Astrocyte (in vitro differentiated cells and primary cell): ENCODE measurements at regions not wholly inside any gene's neighbourhood (a gene's known extent, or its start where the extent isn't known, plus 50 kb on each side); places are given as distances from the start of the nearest gene placed in this dataset.
A peak's percentile ranks its signal among the peaks of the same experiment; 100 is the strongest.

ENCODE experiments used
- DNase-seq: peaks from one replicate; pipeline ENCODE4 v3.0.0-alpha.2; 2010; ENCODE audit warnings: low read depth
- FAIRE-seq: peaks from 2 replicates; lab custom pipeline; 2011; peaks lifted over from hg19 to GRCh38; lab: Jason Lieb, UNC
- H2AFZ ChIP-seq: 2 replicates; pipeline ENCODE4 v1.6.0; 2012; ENCODE audit warnings: low read depth, low read length, inconsistent platforms
- H3K27ac ChIP-seq: 2 replicates; pipeline ENCODE4 v1.5.1; 2011; ENCODE audit warnings: low read depth, low read length, inconsistent platforms
- H3K27me3 ChIP-seq: 2 replicates; pipeline ENCODE4 v1.6.0; 2011; ENCODE audit warnings: low read length, inconsistent platforms; ENCODE audit not compliant: insufficient read depth
- H3K36me3 ChIP-seq: 2 replicates; pipeline ENCODE4 v1.5.1; 2011; ENCODE audit warnings: low read length, inconsistent platforms; ENCODE audit not compliant: insufficient read depth
- H3K4me1 ChIP-seq: 2 replicates; pipeline ENCODE4 v1.5.1; 2011; ENCODE audit warnings: low read length, inconsistent platforms; ENCODE audit not compliant: insufficient read depth
- H3K4me2 ChIP-seq: 2 replicates; pipeline ENCODE4 v1.6.0; 2012; ENCODE audit warnings: low read length, inconsistent platforms
- H3K4me3 ChIP-seq: 2 replicates; pipeline ENCODE4 v1.5.1; 2011; ENCODE audit warnings: low read depth, mild to moderate bottlenecking, low read length, inconsistent platforms; ENCODE audit not compliant: insufficient read depth
- H3K79me2 ChIP-seq: 2 replicates; pipeline ENCODE4 v1.6.0; 2012; ENCODE audit warnings: mild to moderate bottlenecking, low read length, inconsistent platforms; ENCODE audit not compliant: insufficient read depth
- H3K9ac ChIP-seq: 2 replicates; pipeline ENCODE4 v1.6.0; 2012; ENCODE audit warnings: mild to moderate bottlenecking, low read length, inconsistent platforms
- H3K9me3 ChIP-seq: 2 replicates; pipeline ENCODE4 v1.5.1; 2012; ENCODE audit warnings: low read depth, mild to moderate bottlenecking, low read length, inconsistent platforms; ENCODE audit not compliant: insufficient read depth
- H4K20me1 ChIP-seq: 2 replicates; pipeline ENCODE4 v1.6.0; 2012; ENCODE audit warnings: low read length, inconsistent platforms; ENCODE audit not compliant: insufficient read depth
- H3K27ac Mint-ChIP-seq: one replicate; pipeline ENCODE4 v1.8.0; 2021; ENCODE audit warnings: mild to moderate bottlenecking, mixed read lengths; ENCODE audit not compliant: unreplicated experiment
- H3K27me3 Mint-ChIP-seq: one replicate; pipeline ENCODE4 v1.8.0; 2021; ENCODE audit warnings: low read depth, mixed read lengths; ENCODE audit not compliant: unreplicated experiment
- H3K36me3 Mint-ChIP-seq: one replicate; pipeline ENCODE4 v1.8.0; 2021; ENCODE audit warnings: low read depth, mixed read lengths; ENCODE audit not compliant: unreplicated experiment
- H3K4me1 Mint-ChIP-seq: one replicate; pipeline ENCODE4 v1.8.0; 2021; ENCODE audit warnings: low read depth, mixed read lengths; ENCODE audit not compliant: unreplicated experiment
- H3K4me3 Mint-ChIP-seq: one replicate; pipeline ENCODE4 v1.8.0; 2021; ENCODE audit warnings: mild to moderate bottlenecking, moderate library complexity, mixed read lengths; ENCODE audit not compliant: unreplicated experiment
- H3K9me3 Mint-ChIP-seq: one replicate; pipeline ENCODE4 v1.8.0; 2021; ENCODE audit warnings: mild to moderate bottlenecking, mixed read lengths; ENCODE audit not compliant: unreplicated experiment
- EZH2 ChIP-seq: IDR thresholded peaks from 2 replicates; pipeline ENCODE4 v1.6.1; 2012; ENCODE audit warnings: mild to moderate bottlenecking, low read length, inconsistent platforms; ENCODE audit not compliant: insufficient read depth
- TF ChIP-seq, protein P1 (sequence below): IDR thresholded peaks from 2 replicates; pipeline ENCODE4 v1.5.1; 2011; ENCODE audit warnings: low read depth, mild to moderate bottlenecking, inconsistent platforms, low read length, moderate library complexity; ENCODE audit not compliant: insufficient read depth

DNA sequence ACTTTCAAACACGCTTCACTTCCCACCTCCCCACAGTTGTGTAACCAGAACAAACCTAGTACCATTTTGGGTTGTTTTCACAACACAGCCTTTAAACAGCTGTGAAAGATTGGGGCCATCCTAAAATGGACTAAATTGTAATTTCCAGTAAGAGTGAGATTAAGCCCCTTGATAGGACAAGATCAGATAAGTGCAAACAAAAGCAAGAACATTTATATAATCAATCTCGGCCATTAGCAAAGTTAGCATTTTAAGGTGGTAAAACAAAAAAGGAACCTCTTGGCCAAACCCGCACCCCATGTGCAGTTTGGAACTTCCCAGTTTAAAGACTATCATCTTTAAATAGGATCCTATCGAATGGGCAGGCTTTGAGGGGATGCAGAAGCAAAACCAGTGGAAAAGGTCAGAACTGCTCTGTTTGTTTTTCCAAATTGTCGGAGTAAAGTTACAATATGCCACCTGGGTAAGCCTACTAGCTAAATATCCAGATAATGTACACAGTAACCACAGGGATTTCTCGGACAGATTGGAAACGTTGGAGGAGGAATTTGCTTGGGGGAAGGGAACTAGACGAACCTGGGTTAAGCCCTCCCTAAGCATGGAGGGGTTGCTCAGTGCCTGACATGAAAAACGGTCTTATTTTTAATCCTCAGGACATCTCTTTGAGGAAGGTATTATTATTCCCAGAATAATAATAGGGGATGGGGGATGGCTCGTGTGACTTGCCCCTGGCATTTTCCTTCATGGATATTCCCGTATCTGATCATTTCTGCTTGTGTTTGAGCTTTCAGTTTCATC is 159.8 kb upstream of the SALL4 start:
- Mint-ChIP-seq H3K27me3 (no peaks in the 10 kb centered on the region), H3K4me1 (peaks cover 8% of the 10 kb centered on the region)
- no peak overlapping the region for H3K4me2 ChIP-seq

GRCh38 chr20:51960047-51960675 is 157.8 kb upstream of the SALL4 start:
- no peak for DNase-seq
- TF ChIP-seq, protein P1, sequence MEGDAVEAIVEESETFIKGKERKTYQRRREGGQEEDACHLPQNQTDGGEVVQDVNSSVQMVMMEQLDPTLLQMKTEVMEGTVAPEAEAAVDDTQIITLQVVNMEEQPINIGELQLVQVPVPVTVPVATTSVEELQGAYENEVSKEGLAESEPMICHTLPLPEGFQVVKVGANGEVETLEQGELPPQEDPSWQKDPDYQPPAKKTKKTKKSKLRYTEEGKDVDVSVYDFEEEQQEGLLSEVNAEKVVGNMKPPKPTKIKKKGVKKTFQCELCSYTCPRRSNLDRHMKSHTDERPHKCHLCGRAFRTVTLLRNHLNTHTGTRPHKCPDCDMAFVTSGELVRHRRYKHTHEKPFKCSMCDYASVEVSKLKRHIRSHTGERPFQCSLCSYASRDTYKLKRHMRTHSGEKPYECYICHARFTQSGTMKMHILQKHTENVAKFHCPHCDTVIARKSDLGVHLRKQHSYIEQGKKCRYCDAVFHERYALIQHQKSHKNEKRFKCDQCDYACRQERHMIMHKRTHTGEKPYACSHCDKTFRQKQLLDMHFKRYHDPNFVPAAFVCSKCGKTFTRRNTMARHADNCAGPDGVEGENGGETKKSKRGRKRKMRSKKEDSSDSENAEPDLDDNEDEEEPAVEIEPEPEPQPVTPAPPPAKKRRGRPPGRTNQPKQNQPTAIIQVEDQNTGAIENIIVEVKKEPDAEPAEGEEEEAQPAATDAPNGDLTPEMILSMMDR = no peak
- TF ChIP-seq EZH2 = no peak
- H3K9me3 Mint-ChIP-seq = no peaks in the 10 kb centered on the region
- Histone ChIP-seq H3K4me2 (peak overlapping the region; percentile 15), H3K36me3 (no peaks in the 10 kb centered on the region), H3K9me3 (no peaks in the 10 kb centered on the region), H3K27me3 (no peaks in the 10 kb centered on the region), H2AFZ (no peak overlapping the region), H3K27ac (no peak overlapping the region), H3K9ac (no peak overlapping the region), H3K79me2 (no peaks in the 10 kb centered on the region), H4K20me1 (no peaks in the 10 kb centered on the region), H3K4me3 (no peak overlapping the region), H3K4me1 (peaks cover 14% of the 10 kb centered on the region)
- FAIRE-seq = no peak
- H3K27ac Mint-ChIP-seq = no peak overlapping the region
- no peaks in the 10 kb centered on the region for H3K36me3 Mint-ChIP-seq
- H3K4me3 Mint-ChIP-seq = no peak overlapping the region
- no peaks in the 10 kb centered on the region for H3K27me3 Mint-ChIP-seq
- H3K4me1 Mint-ChIP-seq = peaks cover 8% of the 10 kb centered on the region

More for the DNA sequence above, 159.8 kb upstream of the SALL4 start:
- Histone ChIP-seq H3K79me2 (no peaks in the 10 kb centered on the region), H3K4me1 (peaks cover 10% of the 10 kb centered on the region), H3K27ac (no peak overlapping the region), H3K27me3 (no peaks in the 10 kb centered on the region), H3K36me3 (no peaks in the 10 kb centered on the region), H3K4me3 (no peak overlapping the region), H3K9me3 (no peaks in the 10 kb centered on the region), H2AFZ (peak overlapping the region; percentile 1), H3K9ac (no peak overlapping the region), H4K20me1 (no peaks in the 10 kb centered on the region)
- no peak overlapping the region for H3K4me3 Mint-ChIP-seq
- FAIRE-seq (no peak), DNase-seq (no peak)
- H3K9me3 Mint-ChIP-seq = no peaks in the 10 kb centered on the region
- TF ChIP-seq, protein P1 = no peak
- TF ChIP-seq EZH2 = no peak
- H3K27ac Mint-ChIP-seq = no peak overlapping the region
- H3K36me3 Mint-ChIP-seq = no peaks in the 10 kb centered on the region

GRCh38 chr20:51959066-51959542 is 156.8 kb upstream of the SALL4 start:
- H3K27me3 Mint-ChIP-seq = no peaks in the 10 kb centered on the region
- Histone ChIP-seq H3K79me2 (no peaks in the 10 kb centered on the region), H3K9ac (no peak overlapping the region), H2AFZ (no peak overlapping the region), H3K9me3 (no peaks in the 10 kb centered on the region), H3K27me3 (no peaks in the 10 kb centered on the region), H3K27ac (no peak overlapping the region), H3K4me1 (peaks cover 14% of the 10 kb centered on the region), H3K36me3 (no peaks in the 10 kb centered on the region), H3K4me2 (peak overlapping the region; percentile 49), H3K4me3 (no peak overlapping the region), H4K20me1 (no peaks in the 10 kb centered on the region)
- FAIRE-seq = no peak
- no peaks in the 10 kb centered on the region for H3K9me3 Mint-ChIP-seq
- DNase-seq = peak; percentile 15
- H3K36me3 Mint-ChIP-seq = no peaks in the 10 kb centered on the region
- H3K27ac Mint-ChIP-seq = no peak overlapping the region
- H3K4me3 Mint-ChIP-seq = no peak overlapping the region
- no peak for TF ChIP-seq EZH2
- TF ChIP-seq, protein P1 = no peak
- H3K4me1 Mint-ChIP-seq = peaks cover 8% of the 10 kb centered on the region
